Stimulated activated CD8-positive, alpha-beta memory T cell treated with anti-CD3 and anti-CD28 coated beads, Interleukin-12 subunit alpha, Interleukin-12 subunit beta, amount 100 ng/mL, for 1 hour (primary cell): ENCODE measurements at regions not wholly inside any gene's neighbourhood (a gene's known extent, or its start where the extent isn't known, plus 50 kb on each side); places are given as distances from the start of the nearest gene placed in this dataset.
"Not testable (repeated sequence)": the region's sequence is repeated elsewhere in the genome, so short reads cannot be mapped to it uniquely, and the experiment has no call there.

Experiments
- DNase-seq: peaks from one replicate; pipeline ENCODE4 v3.0.0-alpha.2; 2020; ENCODE audit warnings: low read depth

- DNase-seq, result no peak
Observed at GRCh38 chrX:74065831-74066390, 213.4 kb upstream of the XIST start.

- DNase-seq, result no peak
Observed at GRCh38 chrX:74063426-74064155, 211.1 kb upstream of the XIST start.

- no peak for DNase-seq
Observed at GRCh38 chrX:74061879-74062278, 209.4 kb upstream of the XIST start.

GRCh38 chrX:74049126-74049525 is 196.6 kb upstream of the XIST start:
- DNase-seq, result no peak

GRCh38 chrX:74034066-74034465 is 181.6 kb upstream of the XIST start:
- not testable (repeated sequence) for DNase-seq

- not testable (repeated sequence) for DNase-seq
Observed at GRCh38 chrX:74031527-74031926, 179.0 kb upstream of the XIST start.

GRCh38 chrX:74030766-74031165 is 178.3 kb upstream of the XIST start:
- DNase-seq, result not testable (repeated sequence)

GRCh38 chrX:74025145-74025544 is 172.6 kb upstream of the XIST start:
- not testable (repeated sequence) for DNase-seq

GRCh38 chrX:74023203-74023602 is 170.7 kb upstream of the XIST start:
- DNase-seq, result no peak

GRCh38 chrX:74018253-74018652 is 165.7 kb upstream of the XIST start:
- no peak for DNase-seq

GRCh38 chrX:74015379-74016019 is 163.0 kb upstream of the XIST start:
- peak; percentile 35 for DNase-seq

- no peak for DNase-seq
Observed at GRCh38 chrX:74009041-74009440, 156.5 kb upstream of the XIST start.

GRCh38 chrX:73992019-73992418 is 139.5 kb upstream of the XIST start:
- DNase-seq, result no peak

GRCh38 chrX:73987166-73987565 is 134.7 kb upstream of the XIST start:
- no peak for DNase-seq

- DNase-seq, result no peak
Observed at GRCh38 chrX:73979551-73980131, 127.1 kb upstream of the XIST start.

GRCh38 chrX:73977542-73978169 is 125.1 kb upstream of the XIST start:
- no peak for DNase-seq

- DNase-seq, result not testable (repeated sequence)
Observed at GRCh38 chrX:73967461-73967860, 114.9 kb upstream of the XIST start.

GRCh38 chrX:73965833-73966232 is 113.3 kb upstream of the XIST start:
- DNase-seq, result no peak

- no peak for DNase-seq
Observed at GRCh38 chrX:73964579-73964978, 112.1 kb upstream of the XIST start.

GRCh38 chrX:73963682-73964081 is 111.2 kb upstream of the XIST start:
- no peak for DNase-seq

GRCh38 chrX:73962948-73963347 is 110.4 kb upstream of the XIST start:
- no peak for DNase-seq

- DNase-seq, result not testable (repeated sequence)
Observed at GRCh38 chrX:73961867-73962266, 109.4 kb upstream of the XIST start.

- no peak for DNase-seq
Observed at GRCh38 chrX:73944563-73944908, 92.0 kb upstream of the XIST start.
